GM10847 (cell line): ENCODE measurements at regions not wholly inside any gene's neighbourhood (a gene's known extent, or its start where the extent isn't known, plus 50 kb on each side); places are given as distances from the start of the nearest gene placed in this dataset.

Source experiments
- POLR2A ChIP-seq: IDR thresholded peaks from 2 replicates; pipeline ENCODE4 v1.6.1; 2011; ENCODE audit not compliant: insufficient read length; ENCODE audit errors: extremely low read depth

DNA sequence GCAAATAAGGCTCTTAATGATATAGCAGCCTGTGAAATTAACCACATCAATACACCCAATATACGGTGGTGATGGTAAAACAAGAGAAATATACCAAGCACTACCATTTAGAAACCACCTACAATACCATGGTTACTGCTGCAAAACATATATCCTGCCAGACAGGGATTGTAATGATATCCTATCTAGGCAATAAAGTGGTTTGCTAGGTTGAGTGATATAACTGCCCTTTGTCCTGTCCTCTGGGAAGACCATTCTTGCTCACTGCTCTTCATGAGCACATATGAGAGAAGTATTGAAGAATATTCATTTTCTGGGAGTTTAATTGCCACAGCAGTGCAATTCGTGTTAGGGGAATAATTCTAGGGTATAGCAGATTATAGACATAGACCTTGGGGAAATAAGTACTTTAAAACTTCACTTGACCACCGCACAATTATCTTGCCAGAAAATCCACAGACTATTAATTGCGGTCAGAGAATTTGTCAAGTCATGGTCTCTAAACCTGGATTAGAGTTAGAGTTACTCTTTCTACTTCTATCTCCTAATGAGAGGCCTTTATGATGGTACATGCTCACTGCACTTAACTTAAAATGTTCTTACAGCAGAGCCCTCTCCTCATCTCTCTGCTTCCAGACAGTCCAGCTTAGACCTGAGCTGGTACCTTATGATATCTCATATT, 413.0 kb downstream of the ZNF608 start:
- TF ChIP-seq POLR2A = no peak

DNA sequence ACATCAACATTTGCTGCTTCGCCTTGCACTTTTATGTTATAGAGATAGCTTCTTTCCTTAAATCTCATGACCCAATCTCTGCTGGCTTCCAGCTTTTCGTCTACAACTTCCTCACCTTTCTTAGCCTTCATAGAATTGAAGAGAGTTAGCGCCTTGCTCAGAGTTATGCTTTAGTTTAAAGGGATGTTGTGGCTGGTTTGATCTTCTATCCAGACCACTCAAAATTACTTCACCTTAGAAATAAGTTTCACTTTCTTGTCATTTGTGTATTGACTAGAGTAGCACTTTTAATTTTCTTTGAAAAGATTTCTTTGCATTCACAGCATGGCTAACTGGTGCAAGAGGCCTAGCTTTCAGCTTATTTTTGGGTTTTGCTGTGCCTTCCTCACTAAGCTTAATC, 414.2 kb downstream of the ZNF608 start:
- no peak for TF ChIP-seq POLR2A

DNA sequence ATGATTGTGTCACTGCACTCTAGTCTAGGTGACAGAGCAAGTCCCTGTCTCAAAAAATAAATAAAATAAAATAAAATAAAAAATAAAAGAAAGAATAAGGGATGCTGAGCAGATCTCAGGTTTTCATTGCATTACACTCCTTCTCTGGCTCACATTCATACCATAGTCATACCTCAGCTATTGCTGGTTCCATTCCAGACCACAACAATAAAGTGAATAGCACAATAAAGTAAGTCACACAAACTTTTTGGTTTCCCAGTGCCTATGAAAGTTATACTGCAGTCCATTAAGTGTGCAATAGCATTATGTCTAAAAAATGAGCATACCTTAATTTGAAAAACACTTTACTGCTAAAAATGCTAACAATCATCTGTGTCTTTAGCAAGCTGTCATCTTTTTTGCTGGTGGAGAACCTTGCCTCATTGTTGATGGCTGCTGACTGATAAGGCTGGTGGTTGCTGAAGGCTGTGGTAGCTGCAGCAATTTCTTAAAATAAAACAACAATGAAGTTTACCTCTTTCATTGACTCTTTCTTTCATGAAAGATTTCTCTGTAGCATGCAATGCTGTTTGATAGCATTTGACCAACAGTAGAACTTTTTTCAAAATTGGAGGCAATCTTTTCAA, 415.7 kb downstream of the ZNF608 start:
- no peak for TF ChIP-seq POLR2A

DNA sequence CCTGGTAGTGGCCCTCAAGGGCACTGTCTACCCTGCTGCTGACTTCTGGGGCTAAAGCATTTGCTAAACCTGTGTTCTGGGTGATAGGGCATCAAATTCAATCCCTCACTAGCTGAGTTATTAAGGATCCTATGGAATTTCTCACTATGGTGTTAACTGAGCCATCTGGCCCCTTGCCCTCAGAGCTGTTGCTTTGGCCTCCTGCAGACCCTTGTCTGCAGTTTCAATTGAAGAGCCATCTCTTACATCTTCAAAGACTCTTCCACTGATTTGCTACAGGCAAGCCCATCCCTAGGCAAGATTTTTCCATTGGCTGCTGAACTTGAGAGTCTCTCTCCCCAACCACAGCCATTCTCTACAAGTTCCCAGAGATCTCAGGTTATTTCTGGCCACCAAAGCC, 418.2 kb downstream of the ZNF608 start:
- TF ChIP-seq POLR2A = no peak

DNA sequence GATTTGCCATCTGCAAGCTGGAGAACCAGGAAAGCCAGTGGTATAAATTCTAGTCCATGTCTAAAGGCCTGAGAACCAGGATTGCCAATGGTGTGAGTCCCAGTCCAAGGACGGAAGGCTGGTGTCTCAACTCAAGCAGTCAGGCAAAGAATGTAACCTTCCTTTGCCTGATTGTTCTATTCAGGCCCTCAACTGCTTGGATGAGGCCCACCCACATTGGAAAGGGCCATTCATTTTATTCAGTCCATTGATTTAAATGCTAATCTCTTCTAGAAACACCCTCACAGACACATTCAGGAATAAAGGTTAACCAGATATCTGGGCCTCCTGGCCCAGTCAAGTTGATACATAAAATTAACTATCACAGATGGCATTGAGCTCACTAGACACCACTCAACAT, 427.8 kb downstream of the ZNF608 start:
- TF ChIP-seq POLR2A = no peak

DNA sequence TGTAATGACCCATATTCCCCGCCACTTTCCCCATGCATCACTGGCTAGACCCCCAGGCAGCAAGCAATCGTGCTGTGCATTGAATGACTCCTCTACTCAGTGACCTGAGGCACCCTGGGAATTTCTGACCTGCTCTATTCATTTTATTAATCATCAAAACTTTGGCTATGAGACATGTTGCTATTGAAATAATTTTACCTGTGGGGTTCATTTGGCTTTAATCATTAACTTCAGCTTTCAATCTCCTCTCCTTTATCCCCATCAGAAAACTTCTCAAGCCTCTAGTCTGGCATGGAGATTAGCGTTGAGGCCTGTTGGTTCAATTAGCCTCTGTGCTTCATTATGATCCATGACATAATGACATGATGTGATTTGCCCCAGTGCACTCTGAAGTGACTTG, 429.0 kb downstream of the ZNF608 start:
- no peak for TF ChIP-seq POLR2A

DNA sequence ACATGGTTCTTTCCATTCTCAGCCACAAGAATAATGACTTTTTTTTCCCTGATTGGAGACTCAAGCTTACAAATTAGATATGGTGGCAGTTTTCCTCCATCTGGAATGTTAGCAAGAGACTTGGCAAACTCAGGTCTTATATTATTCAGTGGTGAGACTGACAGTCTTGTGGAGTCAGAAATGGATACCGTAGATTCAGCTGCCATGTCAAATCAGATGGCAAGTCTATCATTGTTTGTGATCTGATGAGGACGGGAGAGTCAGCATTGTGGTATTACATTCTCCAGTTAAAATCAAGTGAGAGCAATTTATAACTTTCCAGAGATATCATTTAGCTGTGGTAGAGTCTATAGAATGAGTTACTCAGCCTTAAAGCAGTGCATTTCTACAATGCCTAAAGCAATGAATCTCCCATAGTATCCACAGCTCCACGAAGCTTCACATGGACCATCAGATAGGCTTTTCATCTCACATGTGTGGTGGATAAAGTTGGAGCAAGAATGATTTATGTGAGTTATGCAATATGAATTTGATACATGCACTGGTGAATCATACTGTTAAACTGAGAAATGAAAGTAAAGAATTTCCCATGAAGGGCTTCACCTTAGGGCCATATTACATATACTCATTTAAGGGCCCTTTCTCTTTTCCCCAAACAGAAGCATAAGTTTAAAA, 430.6 kb downstream of the ZNF608 start:
- no peak for TF ChIP-seq POLR2A

DNA sequence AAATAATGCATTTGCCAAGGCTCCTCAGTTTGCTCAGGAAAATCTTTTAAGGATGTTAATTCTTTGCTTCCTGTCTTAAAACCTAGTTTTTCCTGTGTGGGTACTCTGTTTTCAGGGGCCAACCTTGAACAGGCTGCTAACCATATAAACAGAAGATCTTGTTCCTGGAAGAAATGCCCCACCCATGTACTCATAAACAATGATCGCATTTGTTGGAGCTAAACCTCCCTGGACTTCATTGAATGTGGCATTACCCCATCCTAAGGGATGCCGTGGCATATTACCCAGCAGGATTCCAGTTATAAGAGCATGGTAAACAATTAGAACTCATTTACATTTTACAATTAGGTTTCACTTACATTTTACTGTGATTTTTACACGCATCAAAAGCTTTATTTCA, 436.0 kb downstream of the ZNF608 start:
- no peak for TF ChIP-seq POLR2A

DNA sequence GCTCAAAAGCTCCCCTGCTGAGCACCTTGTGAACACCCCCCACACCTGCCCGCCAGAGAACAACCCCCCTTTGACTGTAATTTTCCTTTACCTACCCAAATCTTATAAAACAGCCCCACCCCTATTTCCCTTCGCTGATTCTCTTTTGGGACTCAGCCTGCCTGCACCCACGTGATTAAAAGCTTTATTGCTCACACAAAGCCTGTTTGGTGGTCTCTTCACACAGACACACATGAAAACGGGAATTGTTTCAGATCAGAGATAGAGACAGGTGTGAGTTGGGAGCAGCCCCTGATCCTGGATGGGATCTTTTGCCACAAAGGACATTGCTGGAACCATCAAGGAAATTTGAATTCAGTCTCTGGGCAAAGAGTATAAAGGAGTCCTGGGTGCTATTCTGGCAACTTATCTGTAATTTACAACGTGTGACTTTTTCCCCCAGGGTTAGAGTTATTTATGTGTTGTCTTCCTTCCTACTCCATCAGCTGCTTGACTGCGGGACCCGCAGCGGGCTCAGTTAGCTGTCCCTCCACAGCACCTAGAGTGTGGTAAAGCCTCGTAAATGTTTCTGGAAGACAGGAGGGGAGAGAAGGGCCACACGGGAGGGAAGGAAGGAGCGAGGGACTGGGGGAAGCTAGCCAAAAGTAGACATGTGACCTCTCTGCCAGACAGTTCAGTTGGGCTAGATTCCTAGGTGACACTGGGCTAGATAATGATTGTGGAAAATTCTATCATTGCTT, 437.0 kb downstream of the ZNF608 start:
- no peak for TF ChIP-seq POLR2A

DNA sequence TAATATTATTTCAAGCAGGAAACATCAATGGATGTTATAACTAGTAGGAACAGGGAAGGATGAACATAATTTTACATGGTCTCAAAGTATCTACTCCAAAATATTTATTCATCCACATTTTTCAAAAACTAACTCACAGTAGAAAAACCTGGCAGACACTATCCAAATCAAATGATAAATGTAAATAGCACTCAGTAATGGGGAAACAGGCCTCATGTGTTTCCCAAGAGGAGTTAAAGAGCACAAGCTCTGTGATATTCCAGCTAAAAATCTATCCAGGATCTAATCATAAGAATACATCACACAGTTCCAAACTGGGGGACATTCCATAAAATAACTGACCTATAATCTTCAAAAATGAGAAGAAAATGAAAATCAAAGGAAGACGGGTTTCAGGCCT, 443.1 kb downstream of the ZNF608 start:
- no peak for TF ChIP-seq POLR2A

DNA sequence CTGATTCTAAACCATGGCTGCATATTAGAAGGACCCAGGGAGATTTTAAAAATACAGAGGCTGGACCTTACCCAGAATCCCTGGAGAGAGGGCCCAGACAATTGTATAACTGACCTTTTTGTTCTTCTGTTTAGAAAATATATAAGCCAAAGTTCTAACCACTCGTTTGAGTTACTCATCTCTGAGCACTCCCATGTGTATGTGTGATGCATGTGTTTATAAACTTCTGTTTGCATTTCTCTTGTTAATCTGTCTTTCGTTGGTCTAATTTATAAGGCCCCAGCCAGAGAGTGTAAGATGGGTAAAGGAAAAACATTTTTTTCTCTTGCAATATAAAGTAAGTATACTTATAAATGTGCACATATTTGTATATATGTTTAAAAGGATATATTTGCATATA, 443.9 kb downstream of the ZNF608 start:
- no peak for TF ChIP-seq POLR2A

DNA sequence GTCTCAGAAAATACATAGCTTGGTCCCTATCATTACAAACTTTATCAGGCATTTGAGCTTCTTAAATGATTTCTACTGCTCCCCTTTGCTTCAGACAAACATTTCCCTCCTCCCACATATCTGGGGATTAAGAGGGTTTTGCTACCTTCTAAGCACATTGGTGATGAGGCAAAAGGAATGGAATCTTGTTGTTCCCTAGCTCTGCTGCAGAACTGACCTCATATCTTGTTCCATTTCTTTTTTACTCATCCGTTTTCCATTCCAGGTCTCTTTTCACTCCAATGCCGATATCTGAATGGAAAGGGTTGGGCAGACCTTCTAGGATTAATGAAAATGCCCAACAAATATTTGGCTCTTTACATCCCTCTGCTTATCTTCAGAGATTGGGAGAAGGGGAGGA, 444.6 kb downstream of the ZNF608 start:
- TF ChIP-seq POLR2A = no peak

DNA sequence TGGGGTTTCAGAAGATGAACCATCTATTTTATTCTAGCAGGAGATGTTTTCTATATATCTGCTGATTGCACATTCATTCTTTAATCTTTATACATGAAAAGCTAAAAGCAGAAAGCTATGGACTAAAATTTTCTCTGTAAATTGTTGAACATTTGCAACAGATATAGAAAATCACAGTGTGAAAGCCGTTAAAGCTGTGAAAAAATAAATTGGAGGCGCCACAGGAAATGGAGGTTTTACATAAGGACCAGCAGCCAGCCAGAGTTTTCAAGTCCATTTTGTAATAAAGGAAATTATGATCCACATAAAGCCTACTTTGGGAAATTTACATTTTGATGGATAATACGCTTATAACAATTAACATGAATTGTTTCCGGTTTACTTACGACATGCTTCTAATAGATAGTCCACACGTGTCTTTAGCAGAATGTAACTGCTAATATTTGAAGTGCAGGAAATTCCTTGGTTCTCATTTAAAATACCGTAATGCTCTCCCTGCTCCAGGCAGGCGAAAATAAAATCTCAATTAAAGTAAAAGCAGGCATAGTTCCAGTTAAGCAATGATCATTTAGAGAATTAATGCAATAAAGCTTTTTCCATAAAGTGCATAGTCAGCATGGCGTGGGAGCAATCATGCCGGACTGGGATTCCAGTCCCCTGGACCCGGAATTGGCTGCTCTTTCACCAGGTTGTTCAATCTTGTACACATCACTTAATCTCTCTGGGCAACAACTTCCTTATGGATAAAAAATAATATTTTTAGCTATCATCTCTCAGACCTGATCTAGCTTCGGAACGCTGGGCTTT, 445.4 kb downstream of the ZNF608 start:
- no peak for TF ChIP-seq POLR2A

DNA sequence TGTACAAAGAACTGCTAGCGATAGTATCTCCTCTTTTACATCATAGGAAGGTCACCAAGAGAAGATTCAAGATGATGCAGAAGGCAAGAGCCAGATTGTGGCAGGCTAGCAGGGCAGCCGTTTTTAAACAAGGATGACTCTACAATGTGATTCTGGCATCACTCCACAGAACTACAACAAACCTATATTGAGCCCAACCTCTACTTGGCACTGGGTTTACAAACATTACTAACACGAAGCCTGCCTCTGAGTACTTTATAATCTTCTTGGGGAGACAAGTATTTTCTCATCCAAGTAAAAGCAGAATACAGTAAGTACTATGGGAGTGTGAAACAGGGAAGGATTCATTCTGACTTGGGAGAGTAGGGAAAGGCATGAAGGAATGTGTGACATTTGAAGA, 448.6 kb downstream of the ZNF608 start:
- no peak for TF ChIP-seq POLR2A

DNA sequence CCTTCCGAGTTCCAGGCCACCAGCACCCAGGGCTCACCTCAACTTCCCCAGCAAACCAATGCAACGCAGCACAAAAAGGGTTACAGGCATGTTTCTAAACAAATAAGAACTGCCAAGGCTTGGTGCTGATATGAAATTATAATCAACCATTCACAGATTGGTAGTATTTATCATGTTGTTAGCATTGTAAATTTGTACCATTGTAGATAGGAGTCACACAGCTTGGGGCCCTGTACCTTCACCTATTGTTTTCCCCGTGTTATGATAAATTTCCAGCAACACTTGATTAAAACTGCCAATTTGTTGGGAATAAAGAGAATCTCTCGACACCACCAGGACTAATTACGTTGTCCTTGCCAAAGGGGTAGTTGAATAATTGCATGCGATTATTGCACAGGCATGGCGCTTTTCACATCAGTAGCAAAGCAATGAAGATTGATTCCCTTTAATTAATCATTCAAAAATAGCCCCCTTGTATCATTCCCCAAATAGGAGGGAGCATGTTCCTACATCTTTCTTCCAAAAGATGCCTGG, 454.1 kb downstream of the ZNF608 start:
- no peak for TF ChIP-seq POLR2A

DNA sequence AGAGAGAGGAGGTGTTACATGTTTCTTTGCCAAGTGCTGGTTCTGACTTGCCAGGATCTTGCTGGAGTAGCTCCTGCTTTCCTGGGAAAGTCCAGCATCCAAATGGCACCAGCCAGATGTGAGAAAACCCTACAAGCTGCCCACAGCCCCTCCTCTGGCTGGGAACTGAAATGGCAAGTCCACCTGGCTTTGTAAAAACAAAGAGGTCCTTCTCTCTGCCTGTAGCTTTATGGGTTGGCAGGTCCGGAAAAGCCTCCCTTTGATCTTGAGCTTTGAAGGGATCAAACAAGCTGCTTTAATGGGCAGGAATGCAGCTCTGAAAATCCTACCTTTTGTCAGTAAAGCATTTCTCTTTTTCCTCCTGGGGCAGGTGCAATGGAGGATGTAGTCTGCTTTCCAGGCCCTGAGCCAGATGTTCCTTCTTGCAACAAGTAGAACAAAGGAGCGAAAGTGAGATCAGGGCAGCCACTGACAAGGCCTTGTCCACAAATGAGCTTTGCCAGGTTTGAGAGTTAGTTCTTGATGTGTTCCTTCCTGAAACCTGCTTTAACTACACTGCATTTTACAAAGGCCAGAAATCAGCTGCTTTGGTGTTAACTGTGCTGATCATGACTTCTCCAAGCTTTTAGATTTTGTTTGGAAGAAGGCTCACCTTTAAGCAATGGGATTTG, 456.7 kb downstream of the ZNF608 start:
- TF ChIP-seq POLR2A = no peak
